ENCODE measurements at regions not wholly inside any gene's neighbourhood (a gene's known extent, or its start where the extent isn't known, plus 50 kb on each side); places are given as distances from the start of the nearest gene placed in this dataset.

DNA sequence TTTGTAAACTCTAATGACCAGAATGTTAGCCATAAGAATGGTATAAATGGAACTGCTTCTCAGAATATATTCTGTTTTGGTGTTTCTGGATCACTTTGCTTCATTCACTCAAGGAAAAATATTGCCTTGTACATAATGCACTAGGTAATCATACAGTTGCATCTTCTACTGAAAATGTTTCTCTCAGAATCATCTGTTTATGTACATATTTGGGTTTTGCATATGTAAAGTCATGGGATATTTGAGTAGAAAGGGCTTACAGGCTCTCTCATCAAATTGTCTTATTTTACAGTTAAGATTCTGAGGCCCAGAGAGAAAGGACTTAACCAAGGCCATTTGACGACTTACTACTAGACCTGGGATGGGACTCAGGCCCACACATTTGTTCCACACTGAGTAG lies 97.8 kb upstream of the PALM2AKAP2 start:
- no peak for FAIRE-seq

DNA sequence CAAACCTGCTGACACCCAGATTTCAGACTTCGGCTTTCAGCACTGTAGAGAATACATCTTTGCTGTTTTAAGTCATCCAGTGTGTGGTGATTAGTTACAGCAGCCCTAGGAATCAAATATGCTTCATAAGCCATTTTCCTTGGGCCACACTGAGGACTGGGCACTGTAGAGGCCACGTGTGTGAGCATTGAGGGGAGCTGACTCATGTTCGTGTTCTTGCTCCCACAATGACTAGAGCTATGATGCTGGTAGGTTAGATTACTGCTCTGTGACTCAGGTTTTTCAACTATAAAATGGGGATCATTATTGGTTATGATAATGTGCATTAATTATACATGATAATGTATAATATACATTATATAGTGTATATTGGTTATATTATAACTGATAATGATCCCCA lies 96.5 kb upstream of the PALM2AKAP2 start:
- FAIRE-seq: no peak

DNA sequence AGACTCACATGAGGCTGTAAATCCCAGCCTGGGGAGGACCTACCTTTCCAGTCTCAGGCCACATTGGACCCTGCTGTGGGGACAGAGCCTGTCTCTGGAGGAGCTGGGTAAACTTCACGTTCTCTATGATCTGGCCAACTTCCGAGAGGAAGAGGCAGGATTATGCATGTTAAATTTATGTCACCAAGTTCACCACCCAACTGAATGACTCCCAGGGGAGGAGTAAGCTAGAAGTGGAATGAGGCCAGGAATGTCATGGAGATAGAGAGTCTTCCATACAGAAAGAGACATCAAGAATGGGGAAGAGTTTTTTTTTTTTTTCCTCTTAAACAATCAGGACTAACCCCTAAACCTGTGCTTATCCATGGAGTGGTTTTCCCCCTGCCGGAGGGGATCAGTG lies 90.3 kb upstream of the PALM2AKAP2 start:
- no peak for FAIRE-seq

DNA sequence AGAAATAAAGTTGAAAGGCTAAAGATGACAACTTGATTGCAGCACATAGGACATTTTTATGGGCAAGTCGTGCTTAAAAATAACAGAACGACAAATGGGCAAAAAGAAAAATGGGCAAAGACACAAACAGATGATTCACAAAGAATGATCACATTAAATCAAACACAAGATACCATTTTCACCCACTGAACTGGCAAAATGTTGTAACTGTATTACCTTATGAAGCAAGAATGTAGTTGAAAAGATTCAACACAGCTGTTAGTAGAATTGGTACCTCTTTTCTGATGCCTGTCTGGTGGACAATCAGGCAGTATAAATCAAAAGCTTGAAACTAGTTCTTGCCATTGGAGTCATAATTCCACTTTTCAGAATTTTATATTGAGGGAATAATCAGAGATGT lies 81.0 kb upstream of the PALM2AKAP2 start:
- FAIRE-seq: no peak

DNA sequence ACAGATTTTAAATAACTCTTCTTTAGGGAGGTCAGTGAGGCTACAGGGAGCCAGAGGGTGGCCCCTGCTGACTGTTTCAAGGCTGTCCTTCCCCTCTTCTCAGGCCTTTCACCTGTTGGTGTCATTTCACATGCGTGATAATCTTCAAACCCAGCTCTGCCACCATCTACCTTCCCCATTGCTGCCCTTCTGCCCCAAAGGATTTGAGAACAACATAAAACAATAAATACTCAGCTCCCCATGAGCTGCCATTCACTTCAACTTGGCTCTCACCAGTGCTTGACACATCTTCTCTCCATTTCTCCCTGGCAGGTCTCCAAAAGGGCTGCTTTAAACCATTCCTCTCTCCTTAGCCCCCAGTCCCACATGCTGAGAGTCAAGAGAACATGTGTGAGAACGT lies 75.5 kb upstream of the PALM2AKAP2 start:
- no peak for FAIRE-seq

DNA sequence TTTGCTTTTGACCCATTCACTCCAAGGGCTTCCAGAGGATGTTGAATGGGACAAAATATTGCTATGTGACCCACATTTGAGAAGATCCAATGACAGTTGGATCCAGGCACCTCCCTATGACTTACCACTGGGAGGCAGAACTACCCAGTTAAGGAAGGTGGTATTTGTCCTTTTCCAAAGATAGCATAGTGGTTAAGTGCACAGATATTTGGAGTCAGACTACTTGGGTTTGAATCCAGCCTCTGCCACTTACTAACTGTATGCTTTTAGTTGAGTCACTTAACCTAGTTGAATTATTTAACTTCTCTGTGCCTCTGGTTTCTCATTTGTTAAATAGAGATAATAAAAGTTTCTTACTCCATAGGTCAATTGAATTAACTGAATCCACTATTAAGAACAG lies 74.5 kb upstream of the PALM2AKAP2 start:
- no peak for FAIRE-seq

DNA sequence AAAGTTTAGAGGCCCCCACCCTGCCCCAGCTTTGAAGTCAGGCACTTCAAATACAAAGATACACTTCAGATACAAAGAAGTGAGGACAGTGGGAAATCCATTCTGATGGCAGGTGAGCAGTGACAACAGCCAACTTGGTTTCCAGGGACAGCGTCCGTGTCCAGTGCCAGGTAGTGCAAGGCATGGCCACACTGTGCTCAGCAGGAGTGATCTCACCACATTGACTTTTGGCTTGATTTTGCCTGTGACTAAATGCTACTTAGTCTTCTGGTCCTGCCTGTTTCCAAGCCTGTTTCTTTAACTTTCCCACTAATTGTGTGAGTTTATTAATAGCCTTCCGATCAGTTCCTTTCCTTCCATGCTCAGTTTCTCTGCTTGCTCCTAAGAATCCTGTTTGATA lies 72.6 kb upstream of the PALM2AKAP2 start:
- FAIRE-seq: no peak

DNA sequence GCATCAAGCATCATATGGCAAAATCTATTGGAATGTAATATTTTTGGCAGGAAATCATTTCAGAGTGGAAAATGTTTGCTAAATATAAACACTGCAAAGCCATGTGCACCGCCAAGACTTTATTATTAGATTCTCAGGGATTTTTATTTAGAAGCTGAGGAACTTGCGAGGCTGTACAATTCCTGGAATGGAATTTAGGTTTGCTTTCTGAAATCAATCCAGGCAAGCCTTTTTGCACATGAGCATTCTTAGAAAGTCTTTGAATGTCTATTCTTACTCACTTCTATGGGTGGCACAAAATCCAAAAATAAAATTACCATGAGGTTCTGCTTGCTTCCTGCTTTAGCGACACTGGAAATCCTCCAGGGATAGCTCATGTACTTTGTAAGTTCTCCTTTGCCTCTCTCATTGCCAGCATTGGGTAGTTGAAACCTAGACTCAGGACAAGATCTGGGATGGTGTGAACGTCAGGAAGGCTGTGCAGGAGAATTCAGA lies 71.5 kb upstream of the PALM2AKAP2 start:
- FAIRE-seq: no peak

DNA sequence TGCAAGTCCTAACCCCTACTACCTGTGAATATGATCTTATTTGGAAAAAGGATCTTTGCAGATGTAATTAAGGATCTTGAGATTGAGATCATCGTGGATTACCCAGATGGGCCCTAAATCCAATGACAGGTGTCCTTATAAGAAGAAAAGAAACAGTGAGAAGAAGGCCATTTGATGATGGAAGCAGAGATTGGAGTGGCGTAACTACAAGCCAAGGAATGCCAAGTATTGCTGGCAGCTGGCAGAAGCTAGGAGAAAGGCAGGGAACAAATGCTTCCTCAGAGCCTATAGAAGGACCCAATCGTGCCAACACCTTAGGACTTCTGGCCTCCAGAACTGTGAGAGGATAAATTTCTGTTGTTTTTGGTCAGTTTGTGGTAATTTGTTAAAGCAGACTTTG lies 70.1 kb upstream of the PALM2AKAP2 start:
- FAIRE-seq: no peak

DNA sequence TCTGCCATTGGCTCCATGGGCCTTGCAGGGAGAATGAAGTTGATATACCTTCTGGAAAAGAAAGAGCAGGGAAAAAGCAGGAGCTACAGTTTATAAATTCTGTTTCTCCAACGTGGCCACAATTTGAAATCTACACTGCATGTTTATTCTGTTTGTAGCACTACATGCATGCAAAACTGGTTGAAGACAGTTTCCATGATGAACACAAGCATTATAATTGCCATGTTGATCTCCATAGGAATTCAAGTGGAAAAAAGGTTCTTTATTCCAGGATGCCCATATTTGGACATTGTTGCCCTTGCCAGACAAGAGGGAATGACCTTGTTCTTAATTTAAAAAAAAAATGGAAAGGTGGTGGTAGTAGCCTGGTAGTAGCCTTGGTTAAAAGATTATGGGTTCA lies 69.2 kb upstream of the PALM2AKAP2 start:
- FAIRE-seq: no peak

DNA sequence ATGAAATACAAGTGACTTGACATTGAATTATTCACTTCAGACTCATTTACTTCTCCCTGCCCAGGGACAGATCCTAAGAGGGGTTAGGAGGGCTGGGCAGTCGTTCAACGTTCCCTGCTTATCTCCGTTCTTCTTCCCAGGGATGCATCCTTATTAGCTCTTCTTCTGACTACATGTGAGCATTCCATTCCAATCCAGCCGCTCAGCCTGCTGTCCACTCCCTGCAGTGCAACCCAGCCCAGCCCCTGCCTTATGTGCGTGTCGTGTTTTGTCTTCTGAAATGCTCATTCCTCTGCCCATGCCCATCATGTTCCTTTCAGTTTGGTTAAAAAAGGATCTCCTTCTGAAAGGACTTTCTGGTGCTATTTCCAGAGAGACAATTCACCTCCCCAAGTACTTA lies 64.7 kb upstream of the PALM2AKAP2 start:
- no peak for FAIRE-seq

DNA sequence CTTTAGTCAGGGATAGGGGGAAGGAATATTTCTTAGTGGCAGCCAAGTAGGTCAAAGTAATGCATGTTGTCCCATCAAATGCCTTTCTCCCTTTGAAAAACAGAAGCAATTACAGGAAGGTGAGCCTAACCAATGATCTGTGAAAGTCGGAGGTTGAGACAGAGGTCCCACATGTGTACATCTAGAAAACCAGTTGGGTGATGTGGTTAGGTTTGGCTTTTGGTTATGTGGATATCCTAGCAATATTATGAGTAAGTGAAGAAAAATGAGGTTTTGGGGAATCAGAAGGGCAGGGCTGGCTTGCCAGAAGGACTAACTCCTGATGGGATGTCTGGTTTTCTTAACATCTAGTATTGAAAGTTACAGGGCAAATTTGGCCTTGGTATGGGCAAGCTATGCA lies 63.4 kb upstream of the PALM2AKAP2 start:
- FAIRE-seq: no peak

DNA sequence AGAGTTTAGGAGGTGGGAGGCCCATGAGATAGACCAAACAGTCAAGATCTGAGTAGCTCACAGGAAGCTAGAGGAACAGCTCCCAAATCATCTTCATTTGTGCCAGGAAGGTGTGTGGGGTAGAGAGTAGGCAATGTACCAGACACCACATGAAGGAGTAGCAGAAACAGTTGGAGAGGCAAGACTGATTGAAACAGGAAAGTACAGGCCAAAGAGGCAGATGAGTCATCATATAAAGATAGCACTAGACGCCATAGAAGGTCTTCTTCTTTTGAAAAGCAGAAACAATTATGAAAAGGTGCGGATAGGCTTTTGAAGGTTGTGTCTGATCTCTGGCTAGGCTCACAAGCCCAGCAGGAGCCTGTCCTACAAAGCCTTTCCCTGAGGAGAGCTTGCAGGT lies 62.7 kb upstream of the PALM2AKAP2 start:
- FAIRE-seq: no peak

DNA sequence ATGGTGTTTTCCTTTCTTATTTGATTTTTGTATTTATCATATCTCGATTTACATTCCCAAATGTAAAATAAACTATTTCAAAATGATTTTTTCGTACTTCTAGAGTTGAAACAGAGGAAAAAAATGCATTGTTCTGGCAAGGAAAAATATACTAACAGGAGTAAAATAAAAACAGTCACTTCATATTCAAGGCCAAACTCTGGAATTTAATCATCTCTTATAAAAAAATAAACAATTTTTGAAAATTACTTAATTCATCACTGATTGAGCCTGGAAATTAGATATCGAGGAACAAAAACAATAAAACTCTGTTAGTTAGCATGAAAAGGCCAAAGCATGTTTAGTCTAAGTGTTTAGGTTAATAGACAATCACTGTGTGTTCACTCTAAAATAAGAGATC lies 61.1 kb upstream of the PALM2AKAP2 start:
- FAIRE-seq: no peak

DNA sequence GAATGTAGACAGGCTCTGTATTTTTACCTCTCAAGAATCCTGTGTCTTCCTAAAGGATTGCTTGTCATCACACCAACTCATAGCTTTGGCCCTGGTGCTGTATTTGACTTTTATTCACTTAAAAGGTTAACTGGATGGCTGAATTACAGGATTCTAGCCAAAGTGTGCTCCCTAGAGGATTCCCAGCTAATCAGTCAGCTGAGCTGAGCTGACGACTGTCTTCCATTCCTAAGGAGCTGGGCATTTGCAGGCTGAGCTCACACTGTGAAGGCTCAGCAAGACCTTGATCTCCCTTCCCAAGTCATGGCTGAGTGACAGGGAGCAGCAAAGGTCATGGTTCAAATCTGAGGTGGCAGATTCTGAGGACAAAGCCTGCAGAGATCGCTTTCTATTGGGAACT lies 59.0 kb upstream of the PALM2AKAP2 start:
- FAIRE-seq: no peak

DNA sequence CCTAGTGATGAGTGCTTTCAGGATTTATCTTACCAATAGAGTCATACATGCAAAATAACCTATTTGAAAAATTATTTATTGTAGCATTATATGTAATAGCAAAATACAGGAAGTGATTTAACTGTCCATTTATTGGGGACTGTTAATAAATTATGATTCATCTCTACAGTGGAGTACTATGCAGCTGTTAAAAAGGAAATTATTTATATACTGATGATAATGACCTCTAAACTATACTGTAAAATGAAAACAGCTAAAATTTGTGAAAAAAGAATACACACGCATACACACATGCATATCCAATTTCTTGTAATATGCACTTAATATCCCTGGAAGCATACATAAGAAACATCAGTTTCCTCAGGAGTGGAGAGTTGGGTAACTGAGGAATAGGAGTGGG lies 58.0 kb upstream of the PALM2AKAP2 start:
- no peak for FAIRE-seq

DNA sequence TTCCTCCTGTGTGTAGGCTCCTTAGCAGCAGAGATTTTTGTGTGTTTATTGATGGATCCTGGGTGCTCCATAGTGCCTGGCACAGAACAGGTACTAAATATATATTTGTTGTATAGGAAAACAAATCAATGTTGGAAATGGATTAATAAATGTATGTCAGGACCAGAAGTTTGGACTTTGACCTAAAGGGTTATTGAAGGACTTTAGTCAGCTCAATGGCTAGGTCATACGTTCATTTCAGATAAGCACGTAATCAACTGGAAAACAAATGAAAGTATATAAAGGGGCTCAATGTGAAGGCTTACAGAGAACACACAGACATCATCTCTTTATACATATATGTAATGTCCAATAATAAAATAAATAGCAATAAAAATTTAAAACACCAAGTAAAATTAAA lies 56.2 kb upstream of the PALM2AKAP2 start:
- no peak for FAIRE-seq

DNA sequence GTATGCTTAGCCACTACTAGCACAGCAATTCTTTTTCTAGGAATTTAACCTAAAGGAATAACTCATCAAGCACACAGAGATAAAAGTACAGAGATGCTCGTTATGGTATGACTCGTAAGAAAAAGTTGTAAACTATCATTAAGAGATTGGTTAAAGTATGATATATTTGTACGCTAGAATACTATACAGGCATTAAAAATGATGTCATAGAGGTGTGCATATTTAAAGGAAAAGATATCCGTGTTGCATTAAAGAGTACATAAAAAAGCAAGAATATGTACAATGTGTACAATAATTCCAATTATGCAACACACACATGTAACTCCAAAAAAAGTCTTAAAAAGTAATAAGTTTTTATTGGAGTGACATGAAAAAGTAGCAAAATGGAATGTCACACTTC lies 54.5 kb upstream of the PALM2AKAP2 start:
- FAIRE-seq: no peak

DNA sequence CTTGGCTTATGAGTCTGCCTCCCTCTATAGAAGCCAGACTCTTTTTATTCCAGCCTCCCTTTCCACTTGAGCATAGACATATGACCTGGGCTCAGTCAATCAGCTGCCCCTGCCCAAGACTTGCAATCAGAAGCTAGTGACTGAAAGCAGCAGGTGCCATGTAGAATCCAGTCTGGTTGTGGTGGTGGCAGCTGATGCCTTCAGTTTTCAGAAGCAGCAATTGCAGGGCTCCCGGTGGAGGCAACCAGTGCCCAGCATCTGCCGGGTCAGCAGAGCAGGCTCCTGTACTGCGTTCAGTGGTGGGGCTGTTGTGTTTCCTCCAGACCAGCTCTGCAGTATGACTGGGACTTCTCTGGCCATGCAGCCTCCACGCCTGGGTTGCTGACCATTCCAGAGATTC lies 53.9 kb upstream of the PALM2AKAP2 start:
- FAIRE-seq: no peak

DNA sequence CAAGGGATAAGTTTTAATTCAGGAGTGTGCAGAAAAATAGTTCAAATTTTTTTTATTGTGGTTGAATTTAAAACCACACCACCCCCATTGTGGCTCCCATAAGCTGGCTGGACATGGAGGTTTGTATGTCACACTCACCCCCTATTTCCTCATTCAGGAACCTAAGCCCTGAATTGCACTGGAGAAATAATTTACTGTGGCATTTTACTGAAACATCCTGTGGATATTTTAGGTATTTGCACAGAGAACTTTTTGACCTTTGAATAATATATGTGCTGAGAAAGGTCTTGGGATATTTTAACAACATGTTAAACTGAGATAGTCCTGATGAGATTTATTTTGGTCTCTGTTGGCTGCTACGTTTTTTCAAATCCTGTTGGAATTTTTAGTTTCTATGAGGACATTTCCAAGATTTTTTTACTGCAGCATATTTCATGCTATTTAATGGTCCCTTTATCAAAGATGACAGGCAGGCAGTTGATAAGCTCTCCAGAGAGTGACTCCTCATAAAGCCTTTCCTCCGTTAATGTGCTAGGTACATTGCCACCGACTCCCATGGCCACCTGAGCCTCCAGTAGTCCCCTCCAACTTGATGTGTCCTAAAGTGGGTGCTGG lies 51.2 kb upstream of the PALM2AKAP2 start:
- no peak for FAIRE-seq

DNA sequence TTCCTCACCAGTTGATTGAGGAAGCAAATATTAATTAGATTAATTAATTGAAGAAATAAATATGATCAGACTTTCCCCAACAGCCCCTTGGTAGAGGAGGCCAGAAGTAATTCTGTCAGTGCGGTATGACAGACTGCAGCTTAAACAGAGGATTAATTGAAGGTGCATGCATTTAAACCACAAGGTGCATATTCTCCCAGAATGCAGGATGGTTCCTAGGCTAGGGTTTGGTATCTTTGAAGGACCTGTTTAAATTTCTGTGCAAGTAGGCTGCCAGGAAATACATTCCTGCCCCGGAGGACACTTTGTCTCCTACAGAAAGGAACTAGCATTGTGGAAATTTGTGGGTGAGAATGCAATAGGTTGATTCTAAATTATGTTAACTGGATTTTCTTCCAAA lies 50.5 kb upstream of the PALM2AKAP2 start:
- FAIRE-seq: no peak
